T-cell (primary cell): ENCODE measurements at regions not wholly inside any gene's neighbourhood (a gene's known extent, or its start where the extent isn't known, plus 50 kb on each side); places are given as distances from the start of the nearest gene placed in this dataset.

ENCODE experiments used
- ATAC-seq, 4 experiments: fragments of 200-7000 bp in 3 of 4; fragments of 150-1000 bp in 1 of 4; cut with Tn5 transposase; replicated peaks in 1 of 4; 1 replicate in 3 of 4; 2 replicates in 1 of 4; pipeline ENCODE4 v1.10.0; 2021; ENCODE audit warnings: moderate library complexity in 3 of 4, mild to moderate bottlenecking in 2 of 4, moderate number of reproducible peaks in 1 of 4
- CTCF ChIA-PET, 2 donors: fragments of 300-600 bp; sonication (Branson Sonifier 250); formaldehyde crosslinking; loops; one replicate each; lab custom pipeline; 2022; ENCODE audit warnings: antibody characterized with exemption in 2 of 2; lab: Charles Lee
- POLR2A ChIA-PET, 2 donors: fragments of 300-600 bp; sonication (Branson Sonifier 250); formaldehyde crosslinking; loops; one replicate each; lab custom pipeline; 2022; ENCODE audit warnings: antibody characterized with exemption in 2 of 2; lab: Charles Lee
- DNase-seq, 35 experiments: peaks; one replicate each; pipeline versions ENCODE4 v3.0.0 to v3.0.0-alpha.2; 2013 to 2023
- H3K27ac ChIP-seq: one replicate; pipeline ENCODE4 v1.5.1; 2013; ENCODE audit warnings: low read length
- H3K27me3 ChIP-seq, 2 experiments: replicated peaks in 1 of 2; 1 replicate in 1 of 2; 2 replicates in 1 of 2; pipeline versions ENCODE4 v1.6.1 to v1.7.0; 2013; ENCODE audit warnings: low read length in 1 of 2, mixed read lengths in 1 of 2; ENCODE audit not compliant: control insufficient read depth in 2 of 2, insufficient read depth in 2 of 2; ENCODE audit errors: extremely low read depth in 1 of 2
- H3K36me3 ChIP-seq, 2 donors: 1 replicate in 1 of 2; 2 replicates in 1 of 2; pipeline versions ENCODE4 v1.6.1 to v1.7.0; 2013; ENCODE audit warnings: low read length in 1 of 2; ENCODE audit not compliant: control insufficient read depth in 2 of 2, insufficient read depth in 1 of 2; ENCODE audit errors: extremely low read depth in 1 of 2
- H3K4me1 ChIP-seq, 2 experiments: 1 replicate in 1 of 2; 2 replicates in 1 of 2; pipeline versions ENCODE4 v1.6.1 to v1.7.0; 2013; ENCODE audit warnings: low read length in 2 of 2, mixed read lengths in 1 of 2; ENCODE audit not compliant: insufficient read depth in 2 of 2, control insufficient read depth in 1 of 2; ENCODE audit errors: extremely low read depth in 1 of 2
- H3K4me3 ChIP-seq, 2 donors: 1 replicate in 1 of 2; 2 replicates in 1 of 2; pipeline versions ENCODE4 v1.5.1 to v1.7.0; 2013; ENCODE audit warnings: mild to moderate bottlenecking in 2 of 2, low read length in 1 of 2, moderate library complexity in 1 of 2; ENCODE audit not compliant: control insufficient read depth in 1 of 2; ENCODE audit errors: extremely low read depth in 1 of 2
- H3K9me3 ChIP-seq: 2 replicates; pipeline ENCODE4 v1.7.0; 2013
- H3K27ac Mint-ChIP-seq, 2 donors: one replicate each; pipeline ENCODE4 v1.8.0; 2020 to 2021; ENCODE audit warnings: mild to moderate bottlenecking in 2 of 2, mixed read lengths in 2 of 2
- H3K27me3 Mint-ChIP-seq, 2 donors: one replicate each; pipeline ENCODE4 v1.8.0; 2021 to 2022; ENCODE audit warnings: mixed read lengths in 2 of 2
- H3K36me3 Mint-ChIP-seq: one replicate; pipeline ENCODE4 v1.8.0; 2021; ENCODE audit warnings: mixed read lengths
- H3K4me1 Mint-ChIP-seq, 3 donors: one replicate each; pipeline ENCODE4 v1.8.0; 2020 to 2022; ENCODE audit warnings: mixed read lengths in 3 of 3, mild to moderate bottlenecking in 1 of 3
- H3K4me3 Mint-ChIP-seq, 3 donors: one replicate each; pipeline ENCODE4 v1.8.0; 2020 to 2022; ENCODE audit warnings: mild to moderate bottlenecking in 3 of 3, mixed read lengths in 3 of 3, moderate library complexity in 3 of 3
- H3K9me3 Mint-ChIP-seq, 3 donors: one replicate each; pipeline ENCODE4 v1.8.0; 2020 to 2022; ENCODE audit warnings: mixed read lengths in 3 of 3
- whole genome bisulfite sequencing: methylation state at CpG from one replicate; pipeline ENCODE4 v1.1.5; 2013; ENCODE audit warnings: missing lambda C conversion rate; ENCODE audit not compliant: insufficient coverage; 5-methylcytosine and 5-hydroxymethylcytosine counted together

GRCh38 chr11:112644410-112645131, 316.6 kb upstream of the NCAM1 start:
- H3K4me3 Mint-ChIP-seq = no peak overlapping the region
- 80% methylated on average over 2 of the region's 5 CpGs for WGBS
- H3K36me3 Mint-ChIP-seq = no peaks in the 10 kb centered on the region
- Histone ChIP-seq H3K36me3 (no peaks in the 10 kb centered on the region), H3K27ac (no peak overlapping the region), H3K27me3 (no peaks in the 10 kb centered on the region), H3K9me3 (no peaks in the 10 kb centered on the region), H3K4me1 (no peaks in the 10 kb centered on the region), H3K4me3 (no peak overlapping the region)
- ATAC-seq = no peak
- peaks cover 0 to 6% of the 10 kb centered on the region in 2 donors for H3K27me3 Mint-ChIP-seq
- ChIA-PET CTCF (no interaction called here), POLR2A (no interaction called here)
- H3K4me1 Mint-ChIP-seq = no peaks in the 10 kb centered on the region
- peaks cover 13 to 27% (median 14%) of the 10 kb centered on the region in 3 donors for H3K9me3 Mint-ChIP-seq
- H3K27ac Mint-ChIP-seq = no peak overlapping the region
- DNase-seq = no peak

- no peak overlapping the region for H3K4me3 Mint-ChIP-seq
- no peaks in the 10 kb centered on the region for H3K36me3 Mint-ChIP-seq
- H3K9me3 Mint-ChIP-seq = no peaks in the 10 kb centered on the region
- WGBS = 66% methylated on average over 5 of the region's 6 CpGs
- ATAC-seq (no peak), DNase-seq (no peak)
- H3K27ac Mint-ChIP-seq = no peak overlapping the region
- Histone ChIP-seq H3K36me3 (no peaks in the 10 kb centered on the region), H3K27me3 (peaks cover 0 to 4% of the 10 kb centered on the region in 2 experiments), H3K4me1 (no peaks in the 10 kb centered on the region), H3K4me3 (no peak overlapping the region), H3K9me3 (no peaks in the 10 kb centered on the region), H3K27ac (no peak overlapping the region)
- peaks cover 6 to 11% of the 10 kb centered on the region in 2 donors for H3K27me3 Mint-ChIP-seq
- ChIA-PET POLR2A (no interaction called here), CTCF (interaction anchor here in 1 of 2 donors (0.7 kb wide), 1 partner anchor 484 kb away, joined by 3 read pairs; no protein-coding TSS in a partner anchor)
- no peaks in the 10 kb centered on the region for H3K4me1 Mint-ChIP-seq
Observed at GRCh38 chr11:112649856-112650255, 311.4 kb upstream of the NCAM1 start.

- Histone ChIP-seq H3K27me3 (peaks cover 0 to 4% of the 10 kb centered on the region in 2 experiments), H3K27ac (no peak overlapping the region), H3K9me3 (no peaks in the 10 kb centered on the region), H3K4me3 (no peak overlapping the region), H3K4me1 (no peaks in the 10 kb centered on the region), H3K36me3 (no peaks in the 10 kb centered on the region)
- WGBS = 100% methylated on average over 1 of the region's 3 CpGs
- ATAC-seq = no peak
- Mint-ChIP-seq H3K4me1 (no peaks in the 10 kb centered on the region), H3K4me3 (no peak overlapping the region), H3K27me3 (peaks cover 6 to 11% of the 10 kb centered on the region in 2 donors), H3K36me3 (no peaks in the 10 kb centered on the region), H3K9me3 (no peaks in the 10 kb centered on the region), H3K27ac (no peak overlapping the region)
- ChIA-PET POLR2A (no interaction called here), CTCF (no interaction called here)
- DNase-seq = no peak
Observed at GRCh38 chr11:112650527-112650926, 310.7 kb upstream of the NCAM1 start.

GRCh38 chr11:112651386-112651785, 309.8 kb upstream of the NCAM1 start:
- Mint-ChIP-seq H3K4me1 (no peaks in the 10 kb centered on the region), H3K27me3 (peaks cover 5 to 15% of the 10 kb centered on the region in 2 donors), H3K27ac (no peak overlapping the region), H3K9me3 (no peaks in the 10 kb centered on the region), H3K4me3 (no peak overlapping the region), H3K36me3 (no peaks in the 10 kb centered on the region)
- no peaks in the 10 kb centered on the region for H3K36me3 ChIP-seq
- no peak overlapping the region for H3K4me3 ChIP-seq
- POLR2A ChIA-PET = interaction anchor here (0.5 to 0.7 kb wide), 2 partner anchors 65 to 195 kb away, joined by 3 to 4 read pairs; no protein-coding TSS in a partner anchor
- H3K4me1 ChIP-seq = no peaks in the 10 kb centered on the region
- CTCF ChIA-PET = interaction anchor here in 1 of 2 donors (0.8 kb wide), 1 partner anchor 58 kb away, joined by 3 read pairs; no protein-coding TSS in a partner anchor
- no peak overlapping the region for H3K27ac ChIP-seq
- no peak for DNase-seq
- peaks cover 0 to 9% of the 10 kb centered on the region in 2 experiments for H3K27me3 ChIP-seq
- H3K9me3 ChIP-seq = no peaks in the 10 kb centered on the region
- no peak for ATAC-seq

- H3K9me3 Mint-ChIP-seq = no peaks in the 10 kb centered on the region
- POLR2A ChIA-PET = no interaction called here
- Histone ChIP-seq H3K36me3 (no peaks in the 10 kb centered on the region), H3K9me3 (no peaks in the 10 kb centered on the region), H3K27me3 (peaks cover 0 to 12% of the 10 kb centered on the region in 2 experiments), H3K4me1 (no peaks in the 10 kb centered on the region), H3K27ac (no peak overlapping the region), H3K4me3 (no peak overlapping the region)
- DNase-seq (no peak), ATAC-seq (no peak)
- no peaks in the 10 kb centered on the region for H3K36me3 Mint-ChIP-seq
- no peak overlapping the region for H3K4me3 Mint-ChIP-seq
- H3K27me3 Mint-ChIP-seq = peaks cover 2 to 19% of the 10 kb centered on the region in 2 donors
- CTCF ChIA-PET = no interaction called here
- no CpG with 5 or more reads among the region's 3 CpGs for WGBS
- H3K4me1 Mint-ChIP-seq = no peaks in the 10 kb centered on the region
- H3K27ac Mint-ChIP-seq = no peak overlapping the region
Observed at GRCh38 chr11:112652786-112653390, 308.3 kb upstream of the NCAM1 start.

- ATAC-seq = no peak
- Mint-ChIP-seq H3K27ac (no peak overlapping the region), H3K4me1 (no peaks in the 10 kb centered on the region), H3K27me3 (peaks cover 4 to 17% of the 10 kb centered on the region in 2 donors), H3K9me3 (no peaks in the 10 kb centered on the region), H3K4me3 (no peak overlapping the region), H3K36me3 (no peaks in the 10 kb centered on the region)
- DNase-seq = no peak
- Histone ChIP-seq H3K9me3 (no peaks in the 10 kb centered on the region), H3K4me3 (no peak overlapping the region), H3K27me3 (peaks cover 0 to 12% of the 10 kb centered on the region in 2 experiments), H3K4me1 (no peaks in the 10 kb centered on the region), H3K27ac (no peak overlapping the region), H3K36me3 (no peaks in the 10 kb centered on the region)
- ChIA-PET CTCF (no interaction called here), POLR2A (no interaction called here)
- WGBS = no CpG with 5 or more reads among the region's 2 CpGs
Observed at GRCh38 chr11:112655371-112655770, 305.8 kb upstream of the NCAM1 start.
